SK-N-SH treated with all-trans-retinoic acid at 6 μM for 48 hours (cell line): ENCODE measurements at regions not wholly inside any gene's neighbourhood (a gene's known extent, or its start where the extent isn't known, plus 50 kb on each side); places are given as distances from the start of the nearest gene placed in this dataset.

Source experiments
- ATAC-seq: fragments of 200-7000 bp; cut with Tn5 transposase; 3 replicates; pipeline ENCODE4 v1.9.1; 2020; ENCODE audit warnings: mild to moderate bottlenecking, moderate library complexity
- ARNTL ChIP-seq: fragments of 450-650 bp; formaldehyde crosslinking; IDR thresholded peaks from 2 replicates; pipeline ENCODE4 v1.5.0; 2020; ENCODE audit warnings: low read depth, mild to moderate bottlenecking, moderate library complexity, borderline replicate concordance
- BACH2 ChIP-seq: fragments of 250-450 bp; sonication (Bioruptor Pico); IDR thresholded peaks from 2 replicates; pipeline ENCODE4 v1.9.0; 2021; ENCODE audit warnings: mild to moderate bottlenecking, borderline replicate concordance
- CREB5 ChIP-seq: fragments of 250-450 bp; sonication (Bioruptor Pico); IDR thresholded peaks from 2 replicates; pipeline ENCODE4 v1.5.1; 2020; ENCODE audit warnings: low read depth, mild to moderate bottlenecking, moderate library complexity
- CSDC2 ChIP-seq: fragments of 250-450 bp; sonication (Bioruptor Pico); IDR thresholded peaks from 2 replicates; pipeline ENCODE4 v1.5.0; 2020; ENCODE audit warnings: mild to moderate bottlenecking, moderate library complexity
- CSRNP3 ChIP-seq: fragments of 250-450 bp; sonication (Bioruptor Pico); IDR thresholded peaks from 2 replicates; pipeline ENCODE4 v1.5.1; 2021; ENCODE audit warnings: mild to moderate bottlenecking, moderate library complexity
- ESRRG ChIP-seq: fragments of 250-450 bp; sonication (Bioruptor Pico); IDR thresholded peaks from 2 replicates; pipeline ENCODE4 v1.6.1; 2021; ENCODE audit warnings: mild to moderate bottlenecking
- GLIS3 ChIP-seq: fragments of 250-450 bp; sonication (Bioruptor Pico); IDR thresholded peaks from 2 replicates; pipeline ENCODE4 v1.5.0; 2020; ENCODE audit warnings: mild to moderate bottlenecking, moderate library complexity
- ISL1 ChIP-seq: fragments of 250-450 bp; sonication (Bioruptor Pico); IDR thresholded peaks from 2 replicates; pipeline ENCODE4 v2.1.2; 2022; ENCODE audit warnings: mild to moderate bottlenecking, moderate library complexity
- OSR1 ChIP-seq: fragments of 250-450 bp; sonication (Bioruptor Pico); IDR thresholded peaks from 2 replicates; pipeline ENCODE4 v1.8.0; 2022; ENCODE audit warnings: moderate library complexity, mild to moderate bottlenecking, inconsistent platforms
- PATZ1 ChIP-seq: fragments of 250-450 bp; sonication (Bioruptor Pico); IDR thresholded peaks from 2 replicates; pipeline ENCODE4 v1.8.0; 2020; ENCODE audit warnings: mild to moderate bottlenecking, moderate library complexity, borderline replicate concordance
- POU6F1 ChIP-seq: fragments of 250-450 bp; sonication (Bioruptor Pico); IDR thresholded peaks from 2 replicates; pipeline ENCODE4 v1.8.0; 2021; ENCODE audit warnings: low read depth, mild to moderate bottlenecking, moderate library complexity, borderline replicate concordance
- PPARA ChIP-seq: fragments of 250-450 bp; sonication (Bioruptor Pico); IDR thresholded peaks from 2 replicates; pipeline ENCODE4 v1.5.0; 2020; ENCODE audit warnings: mild to moderate bottlenecking, borderline replicate concordance
- RARB ChIP-seq: fragments of 250-450 bp; sonication (Bioruptor Pico); IDR thresholded peaks from 2 replicates; pipeline ENCODE4 v1.8.0; 2021; ENCODE audit warnings: mild to moderate bottlenecking, moderate library complexity
- SNAI2 ChIP-seq: fragments of 250-450 bp; sonication (Bioruptor Pico); IDR thresholded peaks from 2 replicates; pipeline ENCODE4 v1.5.0; 2020; ENCODE audit warnings: mild to moderate bottlenecking, moderate library complexity
- TCF4 ChIP-seq: fragments of 250-450 bp; sonication (Bioruptor Pico); IDR thresholded peaks from 2 replicates; pipeline ENCODE4 v1.8.0; 2021; ENCODE audit warnings: mild to moderate bottlenecking, moderate library complexity, borderline replicate concordance
- TOX ChIP-seq: fragments of 250-450 bp; sonication (Bioruptor Pico); IDR thresholded peaks from 2 replicates; pipeline ENCODE4 v1.8.0; 2021; ENCODE audit warnings: mild to moderate bottlenecking, moderate library complexity, borderline replicate concordance
- TSHZ2 ChIP-seq: fragments of 250-450 bp; sonication (Bioruptor Pico); IDR thresholded peaks from 2 replicates; pipeline ENCODE4 v1.5.0; 2020; ENCODE audit warnings: mild to moderate bottlenecking, moderate library complexity
- ZFP3 ChIP-seq: fragments of 250-450 bp; sonication (Bioruptor Pico); IDR thresholded peaks from 2 replicates; pipeline ENCODE4 v1.5.0; 2020; ENCODE audit warnings: mild to moderate bottlenecking, moderate library complexity
- ZFP30 ChIP-seq: fragments of 450-650 bp; formaldehyde crosslinking; IDR thresholded peaks from 2 replicates; pipeline ENCODE4 v1.5.0; 2022; ENCODE audit warnings: mild to moderate bottlenecking, moderate library complexity
- ZNF565 ChIP-seq: fragments of 450-650 bp; formaldehyde crosslinking; conservative IDR thresholded peaks from 2 replicates; pipeline ENCODE4 v1.5.0; 2020; ENCODE audit warnings: low read depth, mild to moderate bottlenecking, moderate library complexity
- ZNF8 ChIP-seq: fragments of 450-650 bp; formaldehyde crosslinking; IDR thresholded peaks from 2 replicates; pipeline ENCODE4 v1.5.0; 2020; ENCODE audit warnings: mild to moderate bottlenecking, moderate library complexity

- TF ChIP-seq RARB (CRISPR knock-in tag) (no peak), OSR1 (CRISPR knock-in tag) (no peak), ZNF565 (no peak), ZFP30 (no peak), ZNF8 (no peak)
- ATAC-seq, result no peak
Observed at GRCh38 chr5:85512896-85513295, 1104.8 kb upstream of the COX7C start.

- no peak for ATAC-seq
- TF ChIP-seq ESRRG (CRISPR knock-in tag), result no peak
- no peak for TF ChIP-seq ZFP30
- no peak for TF ChIP-seq GLIS3 (CRISPR knock-in tag)
- TF ChIP-seq TCF4 (CRISPR knock-in tag), result no peak
- TF ChIP-seq CSDC2 (CRISPR knock-in tag), result no peak
- TF ChIP-seq SNAI2, result no peak
- no peak for TF ChIP-seq ARNTL (CRISPR knock-in tag)
- no peak for TF ChIP-seq CREB5
- no peak for TF ChIP-seq ZNF8
- TF ChIP-seq BACH2 (CRISPR knock-in tag), result no peak
- no peak for TF ChIP-seq PATZ1 (CRISPR knock-in tag)
- TF ChIP-seq PPARA (CRISPR knock-in tag), result no peak
Observed at GRCh38 chr5:85515588-85515987, 1102.2 kb upstream of the COX7C start.

- ATAC-seq, result no peak
- no peak for TF ChIP-seq GLIS3 (CRISPR knock-in tag)
- no peak for TF ChIP-seq TSHZ2 (CRISPR knock-in tag)
- no peak for TF ChIP-seq CSRNP3
- no peak for TF ChIP-seq ZFP3
- no peak for TF ChIP-seq ISL1 (CRISPR knock-in tag)
- no peak for TF ChIP-seq PPARA (CRISPR knock-in tag)
Observed at GRCh38 chr5:85517386-85517785, 1100.4 kb upstream of the COX7C start.

GRCh38 chr5:85533341-85534047, 1084.2 kb upstream of the COX7C start:
- ATAC-seq, result no peak
- TF ChIP-seq RARB (CRISPR knock-in tag), result no peak
- no peak for TF ChIP-seq CSDC2 (CRISPR knock-in tag)
- no peak for TF ChIP-seq TCF4 (CRISPR knock-in tag)
- no peak for TF ChIP-seq ARNTL (CRISPR knock-in tag)
- no peak for TF ChIP-seq POU6F1
- TF ChIP-seq ZFP3, result no peak
- no peak for TF ChIP-seq SNAI2
- TF ChIP-seq PATZ1 (CRISPR knock-in tag), result no peak
- TF ChIP-seq CREB5, result no peak
- TF ChIP-seq BACH2 (CRISPR knock-in tag), result no peak
- no peak for TF ChIP-seq GLIS3 (CRISPR knock-in tag)
- TF ChIP-seq TOX, result no peak
- TF ChIP-seq ZNF565, result no peak
- TF ChIP-seq CSRNP3, result no peak
